22Rv1 (cell line): ENCODE measurements at regions not wholly inside any gene's neighbourhood (a gene's known extent, or its start where the extent isn't known, plus 50 kb on each side); places are given as distances from the start of the nearest gene placed in this dataset.

ENCODE experiments used
- H3K27ac ChIP-seq: fragments of 450-650 bp; 2 replicates; pipeline ENCODE4 v1.5.1; 2017
- ZFX ChIP-seq: fragments of 450-650 bp; IDR thresholded peaks from 2 replicates; pipeline ENCODE4 v1.6.1; 2017; ENCODE audit warnings: antibody characterized with exemption, borderline replicate concordance
- TF ChIP-seq, protein P1 (sequence below): fragments of 450-650 bp; IDR thresholded peaks from 2 replicates; pipeline ENCODE4 v1.5.1; 2017; ENCODE audit warnings: mild to moderate bottlenecking

DNA sequence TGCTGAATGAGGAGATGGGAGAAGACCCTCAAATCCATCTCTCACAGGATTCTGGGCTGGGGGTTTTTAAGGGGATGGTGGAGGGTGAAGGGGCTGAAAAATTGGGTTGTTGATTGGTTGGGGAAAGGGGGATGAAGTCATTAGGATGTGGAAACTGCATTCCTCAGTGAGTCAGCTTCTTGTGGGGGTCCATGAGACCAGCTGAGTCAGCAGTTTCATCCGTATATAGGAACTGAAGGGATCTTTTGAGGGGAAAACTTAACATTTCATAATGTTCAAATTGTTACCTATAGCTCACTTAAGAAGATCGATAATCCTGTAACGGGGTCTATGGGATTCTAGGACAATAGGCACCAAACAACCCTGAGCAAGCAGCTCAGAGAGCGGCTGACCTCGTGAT lies 213.4 kb downstream of the CBLN1 start:
- no peak overlapping the region for H3K27ac ChIP-seq
- no peak for TF ChIP-seq ZFX
- TF ChIP-seq, protein P1, sequence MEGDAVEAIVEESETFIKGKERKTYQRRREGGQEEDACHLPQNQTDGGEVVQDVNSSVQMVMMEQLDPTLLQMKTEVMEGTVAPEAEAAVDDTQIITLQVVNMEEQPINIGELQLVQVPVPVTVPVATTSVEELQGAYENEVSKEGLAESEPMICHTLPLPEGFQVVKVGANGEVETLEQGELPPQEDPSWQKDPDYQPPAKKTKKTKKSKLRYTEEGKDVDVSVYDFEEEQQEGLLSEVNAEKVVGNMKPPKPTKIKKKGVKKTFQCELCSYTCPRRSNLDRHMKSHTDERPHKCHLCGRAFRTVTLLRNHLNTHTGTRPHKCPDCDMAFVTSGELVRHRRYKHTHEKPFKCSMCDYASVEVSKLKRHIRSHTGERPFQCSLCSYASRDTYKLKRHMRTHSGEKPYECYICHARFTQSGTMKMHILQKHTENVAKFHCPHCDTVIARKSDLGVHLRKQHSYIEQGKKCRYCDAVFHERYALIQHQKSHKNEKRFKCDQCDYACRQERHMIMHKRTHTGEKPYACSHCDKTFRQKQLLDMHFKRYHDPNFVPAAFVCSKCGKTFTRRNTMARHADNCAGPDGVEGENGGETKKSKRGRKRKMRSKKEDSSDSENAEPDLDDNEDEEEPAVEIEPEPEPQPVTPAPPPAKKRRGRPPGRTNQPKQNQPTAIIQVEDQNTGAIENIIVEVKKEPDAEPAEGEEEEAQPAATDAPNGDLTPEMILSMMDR, result no peak

DNA sequence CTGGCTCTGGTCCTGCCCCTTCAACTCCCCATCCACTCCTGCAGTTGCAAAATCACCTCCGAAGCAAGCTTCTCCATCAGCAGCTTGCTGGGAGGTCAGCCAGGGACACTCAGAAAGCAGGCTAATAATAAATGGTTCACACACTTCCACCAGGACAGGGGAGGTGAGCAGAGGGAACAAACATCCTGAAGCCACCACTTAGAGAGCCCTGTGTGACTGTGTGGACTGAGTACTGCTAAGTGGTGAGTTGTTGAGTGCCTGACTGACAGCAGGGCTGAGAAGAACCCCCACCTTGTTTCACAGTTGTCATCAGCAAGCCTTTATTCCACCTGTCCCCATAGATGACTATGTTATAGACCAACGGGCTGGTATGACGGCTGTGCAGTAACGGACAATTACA lies 213.9 kb downstream of the CBLN1 start:
- TF ChIP-seq, protein P1, result no peak
- no peak for TF ChIP-seq ZFX
- no peak overlapping the region for H3K27ac ChIP-seq

DNA sequence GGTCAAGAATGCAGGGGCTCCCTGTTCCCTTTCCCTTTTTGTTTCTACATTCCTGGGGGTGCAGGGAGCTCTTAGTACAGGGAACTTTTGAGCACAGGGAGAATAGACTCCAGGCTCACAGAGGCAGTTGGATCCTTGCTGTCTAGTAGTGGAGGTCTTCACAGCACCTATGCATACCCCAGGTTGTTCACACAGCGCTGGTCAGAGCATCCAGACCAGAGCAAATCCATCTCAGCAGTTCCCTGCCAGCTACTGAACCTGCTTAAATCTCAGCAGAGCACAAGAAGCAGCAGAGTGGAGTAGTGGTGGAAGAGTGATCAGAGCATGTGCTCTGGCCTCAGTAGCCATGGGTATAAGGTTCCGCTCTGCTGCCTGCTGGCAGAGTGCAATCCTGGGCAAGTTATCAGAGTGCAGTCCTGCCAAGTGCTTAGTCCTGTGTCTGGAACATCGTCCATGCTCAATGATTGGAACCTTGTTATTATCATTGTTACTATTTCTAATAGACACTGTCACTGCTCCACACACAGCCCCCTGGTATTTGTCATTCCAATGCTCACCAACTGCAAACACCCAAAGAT lies 220.4 kb downstream of the CBLN1 start:
- TF ChIP-seq, protein P1, result no peak
- TF ChIP-seq ZFX, result no peak
- H3K27ac ChIP-seq, result no peak overlapping the region

DNA sequence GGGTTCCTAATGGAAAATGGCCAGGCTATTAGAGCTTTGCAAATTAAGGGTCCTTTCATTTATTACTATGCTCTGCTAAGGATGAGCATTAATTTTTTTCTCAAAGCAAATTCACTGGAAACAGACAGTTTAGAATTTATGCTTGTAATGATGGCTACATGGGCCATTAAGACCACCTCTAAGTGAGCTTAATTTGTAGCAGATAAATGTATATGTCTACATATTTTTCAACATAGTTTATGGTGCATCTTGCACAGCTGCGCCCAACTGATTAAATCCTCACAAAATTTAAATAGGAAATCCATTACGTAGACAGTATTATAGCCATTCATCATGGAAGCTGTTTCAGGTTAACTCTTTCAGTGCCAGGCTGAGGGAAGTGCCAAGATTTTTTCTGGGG lies 220.9 kb downstream of the CBLN1 start:
- no peak overlapping the region for H3K27ac ChIP-seq
- TF ChIP-seq, protein P1, result no peak
- TF ChIP-seq ZFX, result no peak

DNA sequence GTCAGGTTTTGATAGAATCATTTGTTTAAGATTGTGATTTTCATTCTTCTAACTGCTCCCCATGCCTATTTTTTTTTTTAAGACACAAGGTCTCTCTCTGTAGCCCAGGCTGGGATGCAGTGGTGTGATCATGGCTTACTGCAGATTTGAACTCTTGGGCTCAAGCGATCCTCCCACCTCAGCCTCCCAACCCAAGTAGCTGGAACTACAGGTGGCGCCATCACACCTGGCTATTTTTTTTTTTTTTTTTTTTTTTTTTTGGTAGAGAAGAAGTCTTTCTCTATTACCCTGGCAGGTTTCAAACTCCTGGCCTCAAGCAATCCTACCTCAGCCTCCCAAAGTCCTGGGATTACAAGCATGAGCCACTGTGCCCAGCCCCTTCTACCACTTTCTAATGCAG lies 223.3 kb downstream of the CBLN1 start:
- no peak overlapping the region for H3K27ac ChIP-seq
- TF ChIP-seq ZFX, result no peak
- TF ChIP-seq, protein P1, result 0 out of 2 replicates have a peak, but pooled peaks have one; percentile 5

DNA sequence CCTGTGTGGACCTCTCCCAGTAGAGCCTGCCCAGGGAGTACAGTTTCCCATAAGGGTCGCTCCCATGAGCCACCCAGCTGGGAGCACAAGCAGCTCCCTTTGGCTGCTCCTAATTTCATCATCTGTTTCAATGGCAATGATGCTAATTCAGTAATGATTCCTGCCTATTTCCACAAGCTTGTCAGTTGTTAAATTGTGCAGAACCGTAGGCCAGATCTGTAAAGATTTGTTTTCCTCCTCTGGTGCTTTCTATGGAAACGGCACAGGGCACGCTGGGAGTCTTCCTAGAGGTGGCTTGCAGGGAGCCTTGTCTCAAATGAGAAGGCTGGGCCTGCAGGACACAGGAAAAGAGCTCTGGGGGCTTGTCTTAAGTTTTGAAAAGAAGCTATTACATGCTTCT lies 223.7 kb downstream of the CBLN1 start:
- H3K27ac ChIP-seq, result no peak overlapping the region
- no peak for TF ChIP-seq ZFX
- TF ChIP-seq, protein P1, result no peak

GRCh38 chr16:49057391-49057790 lies 224.2 kb downstream of the CBLN1 start:
- no peak overlapping the region for H3K27ac ChIP-seq
- TF ChIP-seq, protein P1, result no peak
- TF ChIP-seq ZFX, result no peak
